ENCODE measurements at regions not wholly inside any gene's neighbourhood (a gene's known extent, or its start where the extent isn't known, plus 50 kb on each side); places are given as distances from the start of the nearest gene placed in this dataset.
A peak's percentile ranks its signal among the peaks of the same experiment; 100 is the strongest.

- Histone ChIP-seq H3K4me1 (ENCODE audit: control insufficient read depth, insufficient read depth, low read length) (no peaks in the 10 kb centered on the region), H3K4me3 (ENCODE audit: low read length) (no peak overlapping the region), H3K27ac (ENCODE audit: low read length) (no peak overlapping the region), H3K9me3 (replicated peaks; ENCODE audit: control insufficient read depth, low read depth, low read length) (no peaks in the 10 kb centered on the region), H3K36me3 (ENCODE audit: control insufficient read depth, insufficient read depth, low read length) (no peaks in the 10 kb centered on the region), H3K27me3 (ENCODE audit: control insufficient read depth, insufficient read depth, low read length) (no peaks in the 10 kb centered on the region)
- no peak for DNase-seq
- WGBS (ENCODE audit: insufficient coverage) = no CpG with 5 or more reads among the region's 1 CpG
These were observed 421.5 kb upstream of the GNPDA2 start for GRCh38 chr4:45147866-45148265.

GRCh38 chr4:45131020-45131419, 404.7 kb upstream of the GNPDA2 start:
- H3K27ac ChIP-seq (ENCODE audit: low read length) = no peak overlapping the region
- no peaks in the 10 kb centered on the region for H3K4me1 ChIP-seq (ENCODE audit: control insufficient read depth, insufficient read depth, low read length)
- no peak overlapping the region for H3K4me3 ChIP-seq (ENCODE audit: low read length)
- no peaks in the 10 kb centered on the region for H3K27me3 ChIP-seq (ENCODE audit: control insufficient read depth, insufficient read depth, low read length)
- DNase-seq = no peak
- no peaks in the 10 kb centered on the region for H3K9me3 ChIP-seq (replicated peaks; ENCODE audit: control insufficient read depth, low read depth, low read length)
- no peaks in the 10 kb centered on the region for H3K36me3 ChIP-seq (ENCODE audit: control insufficient read depth, insufficient read depth, low read length)
- WGBS (ENCODE audit: insufficient coverage) = no CpG with 5 or more reads among the region's 3 CpGs

GRCh38 chr4:45122406-45122805, 396.1 kb upstream of the GNPDA2 start:
- Histone ChIP-seq H3K4me3 (ENCODE audit: low read length) (no peak overlapping the region), H3K9me3 (replicated peaks; ENCODE audit: control insufficient read depth, low read depth, low read length) (no peaks in the 10 kb centered on the region), H3K36me3 (ENCODE audit: control insufficient read depth, insufficient read depth, low read length) (no peaks in the 10 kb centered on the region), H3K4me1 (ENCODE audit: control insufficient read depth, insufficient read depth, low read length) (no peaks in the 10 kb centered on the region), H3K27me3 (ENCODE audit: control insufficient read depth, insufficient read depth, low read length) (no peaks in the 10 kb centered on the region), H3K27ac (ENCODE audit: low read length) (no peak overlapping the region)
- no CpG with 5 or more reads among the region's 2 CpGs for WGBS (ENCODE audit: insufficient coverage)
- no peak for DNase-seq

GRCh38 chr4:45121426-45121975, 395.1 kb upstream of the GNPDA2 start:
- Histone ChIP-seq H3K4me1 (ENCODE audit: control insufficient read depth, insufficient read depth, low read length) (no peaks in the 10 kb centered on the region), H3K36me3 (ENCODE audit: control insufficient read depth, insufficient read depth, low read length) (no peaks in the 10 kb centered on the region), H3K9me3 (replicated peaks; ENCODE audit: control insufficient read depth, low read depth, low read length) (no peaks in the 10 kb centered on the region), H3K27me3 (ENCODE audit: control insufficient read depth, insufficient read depth, low read length) (no peaks in the 10 kb centered on the region), H3K27ac (ENCODE audit: low read length) (no peak overlapping the region), H3K4me3 (ENCODE audit: low read length) (no peak overlapping the region)
- no CpG with 5 or more reads among the region's 2 CpGs for WGBS (ENCODE audit: insufficient coverage)
- peak; percentile 5 for DNase-seq

- DNase-seq = peak; percentile 8
- H3K27ac ChIP-seq (ENCODE audit: low read length) = no peak overlapping the region
- H3K36me3 ChIP-seq (ENCODE audit: control insufficient read depth, insufficient read depth, low read length) = no peaks in the 10 kb centered on the region
- H3K27me3 ChIP-seq (ENCODE audit: control insufficient read depth, insufficient read depth, low read length) = no peaks in the 10 kb centered on the region
- no peaks in the 10 kb centered on the region for H3K4me1 ChIP-seq (ENCODE audit: control insufficient read depth, insufficient read depth, low read length)
- WGBS (ENCODE audit: insufficient coverage) = 59% methylated on average over 2 of the region's 3 CpGs
- H3K4me3 ChIP-seq (ENCODE audit: low read length) = no peak overlapping the region
- no peaks in the 10 kb centered on the region for H3K9me3 ChIP-seq (replicated peaks; ENCODE audit: control insufficient read depth, low read depth, low read length)
These were observed 393.8 kb upstream of the GNPDA2 start for GRCh38 chr4:45120163-45120562.

- Histone ChIP-seq H3K36me3 (ENCODE audit: control insufficient read depth, insufficient read depth, low read length) (no peaks in the 10 kb centered on the region), H3K4me3 (ENCODE audit: low read length) (no peak overlapping the region), H3K9me3 (replicated peaks; ENCODE audit: control insufficient read depth, low read depth, low read length) (no peaks in the 10 kb centered on the region), H3K4me1 (ENCODE audit: control insufficient read depth, insufficient read depth, low read length) (no peaks in the 10 kb centered on the region), H3K27me3 (ENCODE audit: control insufficient read depth, insufficient read depth, low read length) (no peaks in the 10 kb centered on the region), H3K27ac (ENCODE audit: low read length) (no peak overlapping the region)
- no CpG with 5 or more reads among the region's 1 CpG for WGBS (ENCODE audit: insufficient coverage)
- DNase-seq = no peak
These were observed 393.0 kb upstream of the GNPDA2 start for GRCh38 chr4:45119376-45119775.

GRCh38 chr4:45102716-45103115, 376.4 kb upstream of the GNPDA2 start:
- peaks cover 3% of the 10 kb centered on the region for H3K4me1 ChIP-seq (ENCODE audit: control insufficient read depth, insufficient read depth, low read length)
- no peaks in the 10 kb centered on the region for H3K9me3 ChIP-seq (replicated peaks; ENCODE audit: control insufficient read depth, low read depth, low read length)
- H3K27me3 ChIP-seq (ENCODE audit: control insufficient read depth, insufficient read depth, low read length) = no peaks in the 10 kb centered on the region
- H3K27ac ChIP-seq (ENCODE audit: low read length) = no peak overlapping the region
- DNase-seq = no peak
- no peaks in the 10 kb centered on the region for H3K36me3 ChIP-seq (ENCODE audit: control insufficient read depth, insufficient read depth, low read length)
- no peak overlapping the region for H3K4me3 ChIP-seq (ENCODE audit: low read length)

- DNase-seq = peak; percentile 60
- no peak overlapping the region for H3K27ac ChIP-seq (ENCODE audit: low read length)
- H3K4me1 ChIP-seq (ENCODE audit: control insufficient read depth, insufficient read depth, low read length) = peaks cover 3% of the 10 kb centered on the region
- H3K27me3 ChIP-seq (ENCODE audit: control insufficient read depth, insufficient read depth, low read length) = no peaks in the 10 kb centered on the region
- H3K4me3 ChIP-seq (ENCODE audit: low read length) = no peak overlapping the region
- H3K36me3 ChIP-seq (ENCODE audit: control insufficient read depth, insufficient read depth, low read length) = no peaks in the 10 kb centered on the region
- WGBS (ENCODE audit: insufficient coverage) = 41% methylated on average over 6 of the region's 6 CpGs
- no peaks in the 10 kb centered on the region for H3K9me3 ChIP-seq (replicated peaks; ENCODE audit: control insufficient read depth, low read depth, low read length)
These were observed 374.8 kb upstream of the GNPDA2 start for GRCh38 chr4:45100956-45101818.

GRCh38 chr4:45099471-45099870, 373.1 kb upstream of the GNPDA2 start:
- DNase-seq = no peak
- H3K4me1 ChIP-seq (ENCODE audit: control insufficient read depth, insufficient read depth, low read length) = peaks cover 3% of the 10 kb centered on the region
- no peak overlapping the region for H3K4me3 ChIP-seq (ENCODE audit: low read length)
- no peaks in the 10 kb centered on the region for H3K27me3 ChIP-seq (ENCODE audit: control insufficient read depth, insufficient read depth, low read length)
- no peaks in the 10 kb centered on the region for H3K9me3 ChIP-seq (replicated peaks; ENCODE audit: control insufficient read depth, low read depth, low read length)
- no peaks in the 10 kb centered on the region for H3K36me3 ChIP-seq (ENCODE audit: control insufficient read depth, insufficient read depth, low read length)
- no peak overlapping the region for H3K27ac ChIP-seq (ENCODE audit: low read length)
- no CpG with 5 or more reads among the region's 1 CpG for WGBS (ENCODE audit: insufficient coverage)

GRCh38 chr4:45094684-45095083, 368.3 kb upstream of the GNPDA2 start:
- H3K9me3 ChIP-seq (replicated peaks; ENCODE audit: control insufficient read depth, low read depth, low read length) = peaks cover 16% of the 10 kb centered on the region
- 79% methylated on average over 2 of the region's 3 CpGs for WGBS (ENCODE audit: insufficient coverage)
- DNase-seq = peak; percentile 32
- no peaks in the 10 kb centered on the region for H3K36me3 ChIP-seq (ENCODE audit: control insufficient read depth, insufficient read depth, low read length)
- no peaks in the 10 kb centered on the region for H3K27me3 ChIP-seq (ENCODE audit: control insufficient read depth, insufficient read depth, low read length)
- no peaks in the 10 kb centered on the region for H3K4me1 ChIP-seq (ENCODE audit: control insufficient read depth, insufficient read depth, low read length)
- no peak overlapping the region for H3K27ac ChIP-seq (ENCODE audit: low read length)
- no peak overlapping the region for H3K4me3 ChIP-seq (ENCODE audit: low read length)

Data from muscle of leg (tissue), 3 donors.